M059J (cell line): ENCODE measurements at regions not wholly inside any gene's neighbourhood (a gene's known extent, or its start where the extent isn't known, plus 50 kb on each side); places are given as distances from the start of the nearest gene placed in this dataset.

Experiments used
- DNase-seq: peaks from one replicate; pipeline ENCODE4 v3.0.0-alpha.2; 2012; ENCODE audit warnings: low read depth

GRCh38 chr1:24987424-24987823 lies 57.3 kb upstream of the RUNX3 start:
- no peak for DNase-seq

GRCh38 chr1:24986372-24986965 lies 56.4 kb upstream of the RUNX3 start:
- DNase-seq, result no peak

DNA sequence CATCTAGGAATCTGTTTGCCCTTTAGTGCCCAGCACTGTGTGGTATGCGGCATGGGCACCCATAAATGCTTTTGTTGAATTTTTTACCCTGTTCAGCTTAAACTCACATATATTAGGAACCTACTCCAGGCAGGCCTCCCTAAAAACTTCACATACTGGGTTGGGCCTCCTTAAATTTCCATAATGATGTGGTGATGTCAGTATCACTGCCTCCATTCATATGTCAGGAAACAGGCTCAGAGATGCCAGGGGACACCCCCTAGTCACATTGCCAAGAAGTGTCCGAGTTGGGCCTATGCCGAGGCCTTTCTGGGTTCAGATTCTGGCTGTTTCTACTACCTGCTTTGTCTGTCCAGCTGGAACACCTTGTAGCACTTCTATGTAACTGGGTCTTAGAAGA lies 55.7 kb upstream of the RUNX3 start:
- DNase-seq, result no peak

DNA sequence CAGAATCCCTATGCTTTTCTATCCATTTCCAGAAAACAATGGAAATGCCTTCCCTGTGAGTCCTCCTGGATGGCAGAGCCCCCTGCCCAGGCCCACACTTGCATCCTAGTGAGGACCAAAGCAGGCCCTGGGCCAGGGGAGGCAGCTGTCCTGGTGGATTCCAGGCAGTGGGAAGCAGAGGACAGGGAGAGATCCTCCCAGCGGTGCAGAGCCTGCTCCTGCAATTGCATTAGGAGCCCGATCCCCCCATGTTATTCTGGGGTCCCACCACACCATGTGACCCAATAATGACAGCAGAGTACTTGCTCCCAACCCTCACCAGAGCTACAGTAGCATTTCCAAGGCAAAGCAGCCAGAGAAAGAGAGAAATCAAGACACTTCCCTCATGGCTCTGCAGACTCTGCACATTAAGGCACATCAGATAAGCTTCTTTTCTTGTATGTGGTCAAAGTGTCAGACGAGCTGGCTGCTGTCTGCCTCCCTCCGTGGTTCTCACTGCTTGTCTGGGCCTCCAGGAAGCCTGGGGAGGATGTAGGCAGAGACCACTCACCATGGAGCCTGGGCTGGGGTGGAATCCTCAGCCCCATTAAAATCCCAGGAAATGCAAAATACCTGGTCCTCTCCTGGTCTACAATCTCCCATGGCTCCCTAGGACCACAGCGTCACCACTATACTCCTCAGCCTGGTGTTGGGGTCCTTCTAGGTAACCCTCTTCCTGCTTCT lies 54.9 kb upstream of the RUNX3 start:
- DNase-seq, result no peak

GRCh38 chr1:24984300-24984699 lies 54.2 kb upstream of the RUNX3 start:
- no peak for DNase-seq

DNA sequence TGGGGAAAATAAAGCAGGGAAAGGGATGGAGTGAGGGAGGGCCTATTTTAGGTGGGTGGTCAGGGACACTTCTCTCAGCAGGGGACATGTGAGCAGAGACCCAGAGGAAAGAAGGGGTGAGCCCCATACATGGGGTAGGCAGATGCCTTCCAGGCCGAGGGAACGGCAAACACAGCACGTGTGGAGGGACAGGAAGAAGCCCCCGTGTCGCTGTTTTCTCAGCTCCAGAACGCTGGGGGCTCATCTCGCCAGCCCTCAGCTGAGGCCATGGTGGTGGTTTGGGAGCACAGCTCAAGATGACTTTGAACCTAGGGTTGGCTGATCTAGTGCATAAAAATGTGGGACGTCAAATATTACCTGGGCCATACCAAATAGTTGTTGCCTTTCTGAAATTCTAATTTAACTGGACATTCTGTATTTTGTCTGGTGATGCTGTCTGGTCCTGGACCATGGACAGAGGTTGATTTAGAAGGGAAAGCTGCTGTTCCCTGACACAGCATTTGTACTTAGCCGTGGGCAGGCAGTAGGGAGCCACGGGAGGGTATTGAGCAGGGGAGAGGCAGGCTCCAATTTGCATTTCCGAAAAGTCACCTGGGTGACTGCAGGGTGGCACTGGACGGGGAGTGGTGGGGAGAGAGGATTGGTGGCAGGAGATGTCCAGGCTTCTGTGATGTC lies 53.1 kb upstream of the RUNX3 start:
- no peak for DNase-seq

GRCh38 chr1:24981631-24982005 lies 51.5 kb upstream of the RUNX3 start:
- DNase-seq, result no peak

DNA sequence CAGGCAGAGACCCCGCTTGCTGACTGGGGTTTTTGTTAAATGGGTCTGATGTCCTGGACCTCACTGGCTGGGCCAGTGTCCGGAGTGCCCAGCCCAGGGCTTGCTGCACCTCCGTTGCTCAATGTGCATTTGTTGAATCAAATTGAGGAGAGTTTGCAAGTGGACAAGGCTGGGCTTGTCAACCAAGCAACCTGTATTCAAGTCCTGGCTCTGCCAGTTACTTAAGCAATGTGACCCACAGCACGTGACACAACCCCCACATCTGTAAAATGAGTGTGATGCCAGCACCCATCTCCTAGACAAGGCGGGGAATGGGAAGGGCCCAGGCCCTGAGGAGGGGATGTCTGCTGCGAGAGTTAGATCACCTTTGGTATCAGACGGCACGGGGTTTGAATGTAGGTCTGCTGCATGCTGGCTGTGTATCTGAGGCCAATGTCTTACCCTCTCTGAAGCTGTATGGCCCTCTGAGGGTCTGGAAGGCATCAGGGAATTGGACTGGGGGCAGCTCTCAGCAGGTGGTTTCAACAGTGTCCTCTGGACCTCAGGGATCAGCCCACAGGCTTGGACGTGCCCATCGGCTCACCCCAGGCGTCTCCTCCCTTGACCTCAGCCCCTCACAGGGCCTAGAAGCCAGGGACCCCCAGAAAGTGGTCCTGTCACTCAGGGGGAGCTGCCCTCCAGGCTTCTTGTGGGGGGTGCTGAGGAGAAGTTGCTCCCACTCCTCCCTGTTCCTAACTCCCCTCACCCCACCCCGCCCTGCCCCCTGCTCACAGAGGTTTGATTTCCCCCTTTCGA lies 51.0 kb upstream of the RUNX3 start:
- DNase-seq, result no peak
